ENCODE measurements at regions not wholly inside any gene's neighbourhood (a gene's known extent, or its start where the extent isn't known, plus 50 kb on each side); places are given as distances from the start of the nearest gene placed in this dataset.

DNA sequence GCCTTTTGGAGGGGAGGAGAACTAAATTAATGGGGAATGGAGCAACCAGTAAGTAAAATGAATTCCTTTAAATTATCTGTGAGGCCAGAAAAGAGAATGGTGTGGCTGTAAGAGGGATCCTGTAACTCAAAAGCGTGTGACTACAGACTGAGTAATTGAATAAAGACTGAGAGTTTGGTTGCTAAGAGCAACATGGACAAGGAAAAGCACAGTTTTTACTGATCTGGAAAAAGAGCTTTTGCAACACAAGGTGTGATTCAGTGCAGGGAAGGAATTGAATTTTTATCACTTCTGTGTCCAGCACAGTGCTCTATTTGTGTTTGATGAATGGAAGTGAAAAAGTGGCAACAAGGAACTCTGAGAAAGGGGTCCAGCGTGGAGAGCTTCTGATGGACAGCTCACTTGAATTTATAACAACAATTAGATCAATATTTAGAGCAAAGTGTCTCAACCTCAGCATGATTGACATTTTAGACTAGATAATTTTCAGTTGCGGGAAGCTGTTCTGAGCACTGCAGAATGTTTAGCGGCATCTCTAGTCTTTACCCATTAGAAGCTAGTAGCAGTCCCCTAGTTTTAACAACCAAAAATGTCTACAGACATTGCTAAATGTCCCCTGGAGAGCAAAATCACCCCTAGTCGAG lies 202.8 kb upstream of the BDNF start:
- TF ChIP-seq CTBP1 (IDR thresholded peaks at IDR 0.05; ENCODE audit: borderline replicate concordance), result no peak
- TF ChIP-seq BHLHE40 (IDR thresholded peaks at IDR 0.05; ENCODE audit: borderline replicate concordance), result no peak
- no peak for TF ChIP-seq SP1 (IDR thresholded peaks at IDR 0.05)
- TF ChIP-seq FOXK2 (IDR thresholded peaks at IDR 0.05), result no peak
- no peak for TF ChIP-seq L3MBTL2 (conservative IDR thresholded peaks at IDR 0.05)
- TF ChIP-seq NFRKB (IDR thresholded peaks at IDR 0.05), result no peak
- no peak for TF ChIP-seq PKNOX1 (IDR thresholded peaks at IDR 0.05)
- TF ChIP-seq FOXA1 (IDR thresholded peaks at IDR 0.05), result no peak
- TF ChIP-seq TARDBP (IDR thresholded peaks at IDR 0.05), result no peak
- no peak for TF ChIP-seq ELF4 (IDR thresholded peaks at IDR 0.05)
- no peak for TF ChIP-seq SUZ12 (IDR thresholded peaks at IDR 0.05)
- no peak for TF ChIP-seq ARNT (IDR thresholded peaks at IDR 0.05)
- ChIA-PET CTCF (no interaction called here), POLR2A (no interaction called here)
- no peak for DNase-seq (ENCODE audit: extremely low spot score)

GRCh38 chr11:27898166-27898565 lies 197.9 kb upstream of the BDNF start:
- TF ChIP-seq ARNT (IDR thresholded peaks at IDR 0.05), result no peak
- no peak for TF ChIP-seq TARDBP (IDR thresholded peaks at IDR 0.05)
- no peak for TF ChIP-seq FOXA1 (IDR thresholded peaks at IDR 0.05)
- no peak for TF ChIP-seq NFRKB (IDR thresholded peaks at IDR 0.05)
- no peak for TF ChIP-seq SP1 (IDR thresholded peaks at IDR 0.05)
- TF ChIP-seq SUZ12 (IDR thresholded peaks at IDR 0.05), result no peak
- TF ChIP-seq PKNOX1 (IDR thresholded peaks at IDR 0.05), result no peak
- TF ChIP-seq L3MBTL2 (conservative IDR thresholded peaks at IDR 0.05), result no peak
- ChIA-PET POLR2A (no interaction called here), CTCF (no interaction called here)
- DNase-seq (ENCODE audit: extremely low spot score), result no peak

GRCh38 chr11:27896096-27896495 lies 195.8 kb upstream of the BDNF start:
- POLR2A ChIA-PET, result no interaction called here
- DNase-seq (ENCODE audit: extremely low spot score), result no peak
- CTCF ChIA-PET, result no interaction called here
- TF ChIP-seq ELF4 (IDR thresholded peaks at IDR 0.05) (no peak), FOXK2 (IDR thresholded peaks at IDR 0.05) (no peak), CTBP1 (IDR thresholded peaks at IDR 0.05; ENCODE audit: borderline replicate concordance) (no peak), SUZ12 (IDR thresholded peaks at IDR 0.05) (no peak), PKNOX1 (IDR thresholded peaks at IDR 0.05) (no peak), NFRKB (IDR thresholded peaks at IDR 0.05) (no peak), L3MBTL2 (conservative IDR thresholded peaks at IDR 0.05) (no peak), BHLHE40 (IDR thresholded peaks at IDR 0.05; ENCODE audit: borderline replicate concordance) (no peak), LEF1 (IDR thresholded peaks at IDR 0.05; ENCODE audit: borderline replicate concordance) (no peak), ARNT (IDR thresholded peaks at IDR 0.05) (no peak), ZNF384 (IDR thresholded peaks at IDR 0.05) (no peak), HDGF (IDR thresholded peaks at IDR 0.05; ENCODE audit: borderline replicate concordance) (no peak), FOXA1 (IDR thresholded peaks at IDR 0.05) (no peak), SP1 (IDR thresholded peaks at IDR 0.05) (no peak), TARDBP (IDR thresholded peaks at IDR 0.05) (no peak), FOXM1 (IDR thresholded peaks at IDR 0.05; ENCODE audit: borderline replicate concordance) (no peak)

DNA sequence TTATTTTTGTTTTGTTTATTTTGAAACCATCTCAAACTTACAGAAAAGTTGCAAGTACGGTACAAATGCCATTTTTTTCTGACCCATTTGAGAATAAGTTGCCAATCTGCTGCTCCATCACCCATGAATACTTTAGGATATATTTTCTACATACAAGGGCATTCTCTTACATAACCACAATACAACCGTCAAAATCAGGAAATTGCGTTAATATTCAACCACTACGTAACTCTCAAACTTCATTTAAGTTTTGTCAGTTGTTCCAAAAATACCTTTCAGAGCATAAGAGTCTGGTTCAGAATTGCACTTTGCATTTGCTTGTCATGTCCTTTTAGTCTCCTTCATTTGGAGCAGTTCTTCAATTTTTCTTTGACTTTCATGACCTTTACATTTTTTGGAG lies 194.3 kb upstream of the BDNF start:
- DNase-seq (ENCODE audit: extremely low spot score), result no peak
- POLR2A ChIA-PET, result no interaction called here

DNA sequence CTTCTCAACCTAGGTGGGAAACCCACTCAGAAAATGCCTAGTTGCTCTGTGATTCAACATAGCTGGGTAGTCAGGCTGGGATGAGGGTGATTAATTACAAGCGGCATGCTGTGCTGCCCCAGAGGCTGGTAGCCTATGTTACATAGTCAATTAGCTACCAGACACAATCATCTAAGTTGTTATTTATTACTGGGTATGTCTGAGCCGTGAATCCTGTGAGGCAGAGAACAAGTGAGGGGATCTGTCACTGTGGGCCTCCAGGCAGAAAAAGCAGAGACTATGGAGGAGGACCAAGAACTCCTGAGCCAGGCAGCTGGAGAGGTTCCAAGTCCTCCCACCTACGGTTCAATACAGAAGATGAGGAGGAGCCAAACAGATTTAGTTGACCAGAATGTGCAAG lies 186.6 kb upstream of the BDNF start:
- no peak for DNase-seq (ENCODE audit: extremely low spot score)
- ChIA-PET POLR2A (no interaction called here), CTCF (no interaction called here)
- TF ChIP-seq BHLHE40 (IDR thresholded peaks at IDR 0.05; ENCODE audit: borderline replicate concordance), result no peak
- TF ChIP-seq ZNF384 (IDR thresholded peaks at IDR 0.05), result no peak
- TF ChIP-seq TARDBP (IDR thresholded peaks at IDR 0.05), result no peak
- TF ChIP-seq LEF1 (IDR thresholded peaks at IDR 0.05; ENCODE audit: borderline replicate concordance), result no peak

More for the DNA sequence above, 194.3 kb upstream of the BDNF start:
- CTCF ChIA-PET, result no interaction called here
- TF ChIP-seq FOXK2 (IDR thresholded peaks at IDR 0.05) (no peak), FOXM1 (IDR thresholded peaks at IDR 0.05; ENCODE audit: borderline replicate concordance) (no peak), L3MBTL2 (conservative IDR thresholded peaks at IDR 0.05) (no peak), CTBP1 (IDR thresholded peaks at IDR 0.05; ENCODE audit: borderline replicate concordance) (no peak), FOXA1 (IDR thresholded peaks at IDR 0.05) (no peak), PKNOX1 (IDR thresholded peaks at IDR 0.05) (no peak)

- no peak for DNase-seq (ENCODE audit: extremely low spot score)
- POLR2A ChIA-PET, result no interaction called here
- TF ChIP-seq FOXM1 (IDR thresholded peaks at IDR 0.05; ENCODE audit: borderline replicate concordance), result no peak
- CTCF ChIA-PET, result no interaction called here
Observed at GRCh38 chr11:27882066-27882697, 181.9 kb upstream of the BDNF start.
